Thoracic aorta (tissue), 2 donors: ENCODE measurements at regions not wholly inside any gene's neighbourhood (a gene's known extent, or its start where the extent isn't known, plus 50 kb on each side); places are given as distances from the start of the nearest gene placed in this dataset.

ENCODE experiments used
- ATAC-seq: fragments of 150-250 bp; one replicate; pipeline ENCODE4 v1.8.0; 2017; ENCODE audit warnings: low read depth; ENCODE audit not compliant: insufficient number of reproducible peaks, low FRiP score
- DNase-seq: peaks from one replicate; pipeline ENCODE4 v3.0.0-alpha.2; 2020; ENCODE audit warnings: low spot score
- H3K27ac ChIP-seq, 2 donors: fragments of 200-600 bp; sonication (generic); 1 replicate in 1 of 2; 2 replicates in 1 of 2; pipeline ENCODE4 v1.5.1; 2016; ENCODE audit warnings: mild to moderate bottlenecking in 2 of 2, moderate library complexity in 2 of 2
- H3K27me3 ChIP-seq: fragments of 200-600 bp; sonication (generic); replicated peaks from 2 replicates; pipeline ENCODE4 v1.6.0; 2016; ENCODE audit warnings: mild to moderate bottlenecking; ENCODE audit not compliant: insufficient read depth
- H3K36me3 ChIP-seq: fragments of 200-600 bp; sonication (generic); one replicate; pipeline ENCODE4 v1.5.1; 2016
- H3K4me1 ChIP-seq, 2 donors: fragments of 200-600 bp; sonication (generic); 1 replicate in 1 of 2; 2 replicates in 1 of 2; pipeline versions ENCODE4 v1.5.1 to v1.6.0; 2016; ENCODE audit warnings: low read depth in 2 of 2, mild to moderate bottlenecking in 1 of 2; ENCODE audit not compliant: control insufficient read depth in 1 of 2
- H3K4me3 ChIP-seq: fragments of 200-600 bp; sonication (generic); 2 replicates; pipeline ENCODE4 v1.5.1; 2016; ENCODE audit warnings: mild to moderate bottlenecking
- H3K9me3 ChIP-seq: fragments of 200-600 bp; sonication (generic); 2 replicates; pipeline ENCODE4 v1.5.1; 2016
- TF ChIP-seq, protein P1 (sequence below): fragments of 200-600 bp; sonication (generic); IDR thresholded peaks from one replicate; pipeline ENCODE4 v1.5.1; 2019; ENCODE audit warnings: antibody characterized with exemption

DNA sequence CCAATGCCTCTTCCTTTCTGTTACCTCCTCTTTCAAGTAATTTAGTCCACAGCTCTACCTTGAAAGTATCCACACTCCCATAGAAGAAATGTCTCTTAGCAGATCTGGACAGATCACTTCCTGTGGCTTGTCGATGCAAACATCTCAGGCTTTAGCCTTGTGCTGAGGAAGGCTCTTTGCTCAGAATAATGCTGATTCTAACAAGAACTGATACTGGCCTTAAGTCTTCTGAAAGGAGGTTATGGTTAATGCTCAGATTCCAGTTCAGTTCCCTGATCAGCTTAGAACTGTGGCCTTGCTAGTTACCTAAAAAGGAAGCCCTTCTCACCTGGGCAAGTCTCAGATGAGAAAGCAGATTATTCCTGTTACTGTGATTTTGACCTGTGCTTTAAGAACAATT lies 230.1 kb upstream of the FAT4 start:
- no peak for ATAC-seq
- TF ChIP-seq, protein P1, sequence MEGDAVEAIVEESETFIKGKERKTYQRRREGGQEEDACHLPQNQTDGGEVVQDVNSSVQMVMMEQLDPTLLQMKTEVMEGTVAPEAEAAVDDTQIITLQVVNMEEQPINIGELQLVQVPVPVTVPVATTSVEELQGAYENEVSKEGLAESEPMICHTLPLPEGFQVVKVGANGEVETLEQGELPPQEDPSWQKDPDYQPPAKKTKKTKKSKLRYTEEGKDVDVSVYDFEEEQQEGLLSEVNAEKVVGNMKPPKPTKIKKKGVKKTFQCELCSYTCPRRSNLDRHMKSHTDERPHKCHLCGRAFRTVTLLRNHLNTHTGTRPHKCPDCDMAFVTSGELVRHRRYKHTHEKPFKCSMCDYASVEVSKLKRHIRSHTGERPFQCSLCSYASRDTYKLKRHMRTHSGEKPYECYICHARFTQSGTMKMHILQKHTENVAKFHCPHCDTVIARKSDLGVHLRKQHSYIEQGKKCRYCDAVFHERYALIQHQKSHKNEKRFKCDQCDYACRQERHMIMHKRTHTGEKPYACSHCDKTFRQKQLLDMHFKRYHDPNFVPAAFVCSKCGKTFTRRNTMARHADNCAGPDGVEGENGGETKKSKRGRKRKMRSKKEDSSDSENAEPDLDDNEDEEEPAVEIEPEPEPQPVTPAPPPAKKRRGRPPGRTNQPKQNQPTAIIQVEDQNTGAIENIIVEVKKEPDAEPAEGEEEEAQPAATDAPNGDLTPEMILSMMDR, result no peak
- no peak for DNase-seq
- Histone ChIP-seq H3K4me3 (no peak overlapping the region), H3K27me3 (no peaks in the 10 kb centered on the region), H3K4me1 (no peaks in the 10 kb centered on the region), H3K36me3 (no peaks in the 10 kb centered on the region), H3K27ac (no peak overlapping the region), H3K9me3 (no peaks in the 10 kb centered on the region)

DNA sequence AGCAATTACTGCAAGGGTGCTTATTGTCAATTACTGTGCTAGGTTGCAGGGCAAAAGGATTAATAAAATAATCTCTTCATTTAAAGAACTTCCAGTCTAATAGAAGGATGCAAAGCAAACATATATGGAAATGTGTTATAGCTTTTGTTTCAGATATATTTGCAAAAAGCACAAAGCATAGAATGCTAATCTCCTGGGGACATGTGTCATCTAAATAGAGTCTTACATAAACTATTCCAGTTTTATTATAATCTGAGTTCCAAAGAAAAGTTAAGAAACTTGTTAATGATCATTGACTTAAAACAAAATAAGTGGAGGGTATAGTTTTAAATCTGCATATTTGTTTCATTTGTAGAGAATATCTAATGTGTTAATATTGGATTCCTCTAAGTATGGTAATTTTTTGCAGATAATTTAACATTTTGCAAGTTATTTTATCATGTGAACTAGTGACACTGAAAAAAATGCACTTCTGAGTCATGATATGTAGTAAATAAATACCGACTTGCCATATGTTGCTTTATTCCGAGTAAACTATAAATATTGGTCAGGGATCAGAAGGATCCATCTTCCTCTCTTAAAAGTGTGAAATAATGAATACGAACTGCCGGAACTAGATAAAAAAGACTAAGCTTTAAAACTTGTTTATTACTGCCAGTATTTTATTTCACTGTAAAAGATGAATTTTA lies 231.9 kb upstream of the FAT4 start:
- no peaks in the 10 kb centered on the region for H3K27me3 ChIP-seq
- H3K9me3 ChIP-seq, result no peaks in the 10 kb centered on the region
- TF ChIP-seq, protein P1, result no peak
- DNase-seq (no peak), ATAC-seq (no peak)
- no peak overlapping the region for H3K27ac ChIP-seq
- no peaks in the 10 kb centered on the region for H3K4me1 ChIP-seq
- no peaks in the 10 kb centered on the region for H3K36me3 ChIP-seq
- H3K4me3 ChIP-seq, result no peak overlapping the region

DNA sequence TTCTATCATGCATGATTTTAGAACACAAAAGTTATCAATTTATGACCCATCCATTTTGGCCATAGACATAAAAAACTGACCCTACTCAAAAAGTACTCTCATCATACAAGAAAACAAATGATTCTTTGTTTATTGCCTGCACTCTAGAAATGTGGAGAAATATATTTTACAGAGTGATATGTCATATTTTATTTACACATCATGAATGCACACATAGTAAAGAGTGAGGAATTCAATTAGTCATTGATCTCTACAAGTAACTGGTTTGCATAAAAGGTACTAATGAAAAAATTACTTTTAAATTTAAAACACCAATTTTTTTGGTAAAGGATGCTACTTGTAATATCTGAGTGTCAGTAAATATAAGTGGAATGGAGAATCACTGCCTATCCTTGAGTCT lies 242.5 kb upstream of the FAT4 start:
- DNase-seq (no peak), ATAC-seq (no peak)
- Histone ChIP-seq H3K36me3 (no peaks in the 10 kb centered on the region), H3K9me3 (no peaks in the 10 kb centered on the region), H3K4me3 (no peak overlapping the region), H3K4me1 (no peaks in the 10 kb centered on the region), H3K27me3 (no peaks in the 10 kb centered on the region), H3K27ac (no peak overlapping the region)
- TF ChIP-seq, protein P1, result no peak

DNA sequence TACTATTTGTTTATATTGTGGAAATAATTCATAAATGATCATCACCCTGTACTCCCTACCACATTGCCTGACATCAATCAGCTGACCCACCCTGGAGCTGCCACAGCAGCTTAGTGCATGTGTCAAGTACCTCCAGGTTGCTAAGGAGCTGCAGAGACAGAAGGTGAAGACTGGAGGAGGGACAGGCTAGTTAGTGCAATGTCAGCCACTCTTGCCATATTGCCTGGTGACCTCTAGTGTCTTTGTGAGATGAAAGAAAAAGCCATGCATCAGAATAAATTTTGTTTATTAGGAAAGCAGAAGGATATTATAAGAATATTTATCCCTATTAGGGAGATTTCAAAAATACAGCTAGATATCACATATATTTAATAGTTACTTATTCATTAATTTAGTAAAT lies 243.9 kb upstream of the FAT4 start:
- Histone ChIP-seq H3K9me3 (no peaks in the 10 kb centered on the region), H3K27ac (no peak overlapping the region), H3K4me3 (no peak overlapping the region), H3K27me3 (no peaks in the 10 kb centered on the region), H3K36me3 (no peaks in the 10 kb centered on the region), H3K4me1 (no peaks in the 10 kb centered on the region)
- no peak for DNase-seq
- TF ChIP-seq, protein P1, result no peak
- no peak for ATAC-seq

DNA sequence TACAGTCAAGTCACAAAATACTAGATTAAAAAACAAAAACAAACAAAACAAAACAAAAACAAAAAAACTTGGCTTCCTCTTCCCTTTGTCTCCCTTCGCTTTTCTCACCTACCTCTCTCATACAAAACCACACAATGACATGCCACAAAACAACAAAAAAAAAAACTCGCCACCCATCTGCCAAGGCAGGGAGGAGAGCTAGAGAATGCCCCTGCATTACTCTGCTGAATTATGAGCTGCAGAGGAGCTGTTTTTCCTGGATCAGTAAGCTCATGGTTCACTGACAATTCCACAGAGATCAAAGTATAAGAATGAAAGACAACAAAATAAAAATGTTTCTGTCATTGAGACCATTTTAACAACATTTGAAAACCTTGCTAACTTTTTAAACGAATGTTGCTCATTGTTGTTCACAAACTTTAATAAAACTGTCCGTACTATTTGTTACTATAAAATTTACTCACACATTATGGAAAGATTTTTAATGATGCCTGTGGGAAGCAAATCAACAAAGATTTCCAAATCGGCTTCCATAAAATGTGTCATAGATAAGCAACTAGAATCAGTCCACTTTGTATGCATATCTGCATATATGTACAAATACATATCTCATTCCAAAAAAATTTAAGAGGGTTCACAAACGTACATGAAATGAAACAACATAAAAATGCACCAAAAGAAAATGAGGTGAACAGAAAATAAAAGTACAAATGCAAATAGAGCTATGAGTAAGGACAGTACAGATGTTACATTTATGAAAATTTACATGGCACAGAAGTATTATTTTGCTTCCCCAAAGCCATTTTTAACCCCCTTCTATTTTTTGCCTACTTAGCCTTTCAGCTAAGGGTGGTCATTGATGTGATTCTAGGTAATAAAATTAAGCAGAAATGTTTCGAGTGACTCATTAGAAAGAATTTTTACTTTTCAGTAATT lies 252.4 kb upstream of the FAT4 start:
- no peak overlapping the region for H3K4me3 ChIP-seq
- no peaks in the 10 kb centered on the region for H3K27me3 ChIP-seq
- H3K36me3 ChIP-seq, result no peaks in the 10 kb centered on the region
- TF ChIP-seq, protein P1, result no peak
- no peaks in the 10 kb centered on the region for H3K4me1 ChIP-seq
- no peak for DNase-seq
- no peaks in the 10 kb centered on the region for H3K9me3 ChIP-seq
- ATAC-seq, result no peak
- no peak overlapping the region for H3K27ac ChIP-seq
